ENCODE measurements at regions not wholly inside any gene's neighbourhood (a gene's known extent, or its start where the extent isn't known, plus 50 kb on each side); places are given as distances from the start of the nearest gene placed in this dataset.
"Not testable (repeated sequence)": the region's sequence is repeated elsewhere in the genome, so short reads cannot be mapped to it uniquely, and the experiment has no call there.

- no peak for DNase-seq
Observed at GRCh38 chr12:131591714-131592709, 118.9 kb upstream of the SFSWAP start.

- no peak for DNase-seq
Observed at GRCh38 chr12:131592972-131593371, 117.9 kb upstream of the SFSWAP start.

GRCh38 chr12:131593406-131593805, 117.5 kb upstream of the SFSWAP start:
- DNase-seq: no peak

GRCh38 chr12:131596115-131596514, 114.8 kb upstream of the SFSWAP start:
- DNase-seq: no peak

GRCh38 chr12:131597333-131597732, 113.6 kb upstream of the SFSWAP start:
- no peak for DNase-seq

GRCh38 chr12:131598717-131599116, 112.2 kb upstream of the SFSWAP start:
- DNase-seq: no peak

GRCh38 chr12:131599190-131600159, 111.4 kb upstream of the SFSWAP start:
- DNase-seq: no peak

GRCh38 chr12:131600160-131600532, 110.7 kb upstream of the SFSWAP start:
- no peak for DNase-seq

GRCh38 chr12:131601499-131601898, 109.4 kb upstream of the SFSWAP start:
- not testable (repeated sequence) for DNase-seq

- no peak for DNase-seq
Observed at GRCh38 chr12:131603106-131603938, 107.6 kb upstream of the SFSWAP start.

GRCh38 chr12:131603939-131604795, 106.7 kb upstream of the SFSWAP start:
- no peak for DNase-seq

GRCh38 chr12:131604859-131605258, 106.0 kb upstream of the SFSWAP start:
- DNase-seq: no peak

- DNase-seq: no peak
Observed at GRCh38 chr12:131605304-131605829, 105.5 kb upstream of the SFSWAP start.

- no peak for DNase-seq
Observed at GRCh38 chr12:131606218-131606901, 104.5 kb upstream of the SFSWAP start.

GRCh38 chr12:131607658-131608447, 103.0 kb upstream of the SFSWAP start:
- DNase-seq: no peak

GRCh38 chr12:131608740-131609690, 101.9 kb upstream of the SFSWAP start:
- peak; percentile 27 for DNase-seq

GRCh38 chr12:131609762-131610161, 101.1 kb upstream of the SFSWAP start:
- no peak for DNase-seq

- no peak for DNase-seq
Observed at GRCh38 chr12:131610181-131610580, 100.7 kb upstream of the SFSWAP start.

GRCh38 chr12:131610891-131611290, 100.0 kb upstream of the SFSWAP start:
- DNase-seq: no peak

All from COR-L47 (cell line).